GM23338 (cell line): ENCODE measurements at regions not wholly inside any gene's neighbourhood (a gene's known extent, or its start where the extent isn't known, plus 50 kb on each side); places are given as distances from the start of the nearest gene placed in this dataset.

Source experiments
- ATAC-seq: fragments of 200-7000 bp; cut with Tn5 transposase; 3 replicates; pipeline ENCODE4 v1.9.1; 2020
- DNase-seq: peaks from one replicate; pipeline ENCODE4 v3.0.0-alpha.2; 2015; ENCODE audit warnings: low spot score
- H2AFZ ChIP-seq: fragments of 200-600 bp; sonication (generic); 2 replicates; pipeline ENCODE4 v1.8.0; 2016; ENCODE audit warnings: antibody characterized with exemption, mild to moderate bottlenecking, moderate library complexity
- H3F3A ChIP-seq: fragments of 200-600 bp; sonication (generic); replicated peaks from 2 replicates; pipeline ENCODE4 v1.8.0; 2017; ENCODE audit warnings: antibody characterized with exemption, mixed run types, low read depth
- H3K27ac ChIP-seq: fragments of 200-600 bp; sonication (generic); 2 replicates; pipeline ENCODE4 v1.6.1; 2016; ENCODE audit warnings: low read depth
- H3K27me3 ChIP-seq: fragments of 200-600 bp; sonication (generic); 2 replicates; pipeline ENCODE4 v1.8.0; 2016; ENCODE audit warnings: mild to moderate bottlenecking, mixed run types, moderate library complexity; ENCODE audit not compliant: insufficient read depth
- H3K36me3 ChIP-seq: fragments of 200-600 bp; sonication (generic); 2 replicates; pipeline ENCODE4 v1.8.0; 2016; ENCODE audit warnings: mild to moderate bottlenecking; ENCODE audit not compliant: insufficient read depth
- H3K4me1 ChIP-seq: fragments of 200-600 bp; sonication (generic); 2 replicates; pipeline ENCODE4 v1.8.0; 2016; ENCODE audit warnings: mild to moderate bottlenecking, moderate library complexity; ENCODE audit not compliant: insufficient read depth
- H3K4me2 ChIP-seq: fragments of 200-600 bp; sonication (generic); 2 replicates; pipeline ENCODE4 v1.7.1; 2017; ENCODE audit warnings: mixed run types
- H3K4me3 ChIP-seq: fragments of 200-600 bp; sonication (generic); 2 replicates; pipeline ENCODE4 v1.6.1; 2016; ENCODE audit warnings: mixed run types
- H3K79me2 ChIP-seq: fragments of 200-600 bp; sonication (generic); replicated peaks from 2 replicates; pipeline ENCODE4 v1.8.0; 2017; ENCODE audit warnings: mild to moderate bottlenecking; ENCODE audit not compliant: insufficient read depth
- H3K9me2 ChIP-seq: fragments of 200-600 bp; sonication (generic); 2 replicates; pipeline ENCODE4 v1.8.0; 2017; ENCODE audit not compliant: insufficient read depth
- H4K20me1 ChIP-seq: fragments of 200-600 bp; sonication (generic); replicated peaks from 2 replicates; pipeline ENCODE4 v1.8.0; 2017; ENCODE audit warnings: mild to moderate bottlenecking; ENCODE audit not compliant: insufficient read depth
- H3K27ac Mint-ChIP-seq: 2 replicates; pipeline ENCODE4 v1.8.0; 2020; ENCODE audit warnings: inconsistent platforms, mild to moderate bottlenecking, moderate library complexity, mixed read lengths
- H3K27me3 Mint-ChIP-seq: 3 replicates; pipeline ENCODE4 v1.8.0; 2022; ENCODE audit warnings: low read depth, mild to moderate bottlenecking, moderate library complexity, mixed read lengths, inconsistent platforms; ENCODE audit not compliant: insufficient read depth, poor library complexity
- H3K36me3 Mint-ChIP-seq: 3 replicates; pipeline ENCODE4 v1.8.0; 2021; ENCODE audit warnings: low read depth, mild to moderate bottlenecking, inconsistent platforms, moderate library complexity, mixed read lengths
- H3K4me1 Mint-ChIP-seq: 3 replicates; pipeline ENCODE4 v1.8.0; 2020; ENCODE audit warnings: mild to moderate bottlenecking, inconsistent platforms, mixed read lengths
- H3K4me3 Mint-ChIP-seq: 3 replicates; pipeline ENCODE4 v1.8.0; 2021; ENCODE audit warnings: moderate library complexity, mild to moderate bottlenecking, inconsistent platforms, mixed read lengths
- H3K9me3 Mint-ChIP-seq: 3 replicates; pipeline ENCODE4 v1.8.0; 2020; ENCODE audit warnings: moderate library complexity, mild to moderate bottlenecking, inconsistent platforms, mixed read lengths
- CREB1 ChIP-seq: fragments of 250-450 bp; sonication (Bioruptor Pico); IDR thresholded peaks from 2 replicates; pipeline ENCODE4 v1.5.0; 2020; ENCODE audit warnings: low read depth, mild to moderate bottlenecking, moderate library complexity
- CTCF ChIP-seq, 2 experiments: fragments of 200-600 bp in 1 of 2; sonication (generic) in 1 of 2; conservative IDR thresholded peaks; 2 replicates each; pipeline versions ENCODE4 v1.5.1 to v1.6.1; 2016 to 2017; ENCODE audit warnings: antibody characterized with exemption in 2 of 2, low read depth in 2 of 2, mild to moderate bottlenecking in 2 of 2, moderate library complexity in 1 of 2
- ETS1 ChIP-seq: IDR thresholded peaks from 2 replicates; pipeline ENCODE4 v1.6.1; 2016; ENCODE audit warnings: antibody characterized with exemption
- EZH2 ChIP-seq: fragments of 200-600 bp; sonication (generic); IDR thresholded peaks from one replicate; pipeline ENCODE4 v1.8.0; 2017; ENCODE audit warnings: antibody characterized with exemption, mild to moderate bottlenecking, low read depth; ENCODE audit not compliant: unreplicated experiment
- EZH2phosphoT487 ChIP-seq: fragments of 200-600 bp; sonication (generic); IDR thresholded peaks from one replicate; pipeline ENCODE4 v1.8.1; 2018; ENCODE audit warnings: antibody characterized with exemption; ENCODE audit not compliant: unreplicated experiment
- JUNB ChIP-seq: IDR thresholded peaks from one replicate; pipeline ENCODE4 v1.6.1; 2016; ENCODE audit warnings: antibody characterized with exemption; ENCODE audit not compliant: unreplicated experiment
- NANOG ChIP-seq: IDR thresholded peaks from 2 replicates; pipeline ENCODE4 v1.6.1; 2016; ENCODE audit warnings: antibody characterized with exemption, borderline replicate concordance
- POLR2AphosphoS5 ChIP-seq: IDR thresholded peaks from 2 replicates; pipeline ENCODE4 v1.6.1; 2016; ENCODE audit warnings: antibody characterized with exemption, low read depth
- REST ChIP-seq: IDR thresholded peaks from one replicate; pipeline ENCODE4 v1.6.1; 2018; ENCODE audit warnings: antibody characterized with exemption; ENCODE audit not compliant: unreplicated experiment
- STAT1 ChIP-seq: IDR thresholded peaks from one replicate; pipeline ENCODE4 v1.6.1; 2016; ENCODE audit warnings: antibody characterized with exemption; ENCODE audit not compliant: unreplicated experiment
- ZNF114 ChIP-seq: fragments of 250-450 bp; sonication (Bioruptor Pico); IDR thresholded peaks from 2 replicates; pipeline ENCODE4 v1.5.0; 2020; ENCODE audit warnings: mild to moderate bottlenecking, moderate library complexity
- ZNF331 ChIP-seq: fragments of 250-450 bp; sonication (Bioruptor Pico); IDR thresholded peaks from 2 replicates; pipeline ENCODE4 v1.5.0; 2020; ENCODE audit warnings: low read depth, mild to moderate bottlenecking, moderate library complexity
- ZNF462 ChIP-seq: fragments of 250-450 bp; sonication (Bioruptor Pico); IDR thresholded peaks from 2 replicates; pipeline ENCODE4 v1.5.0; 2020; ENCODE audit warnings: mild to moderate bottlenecking, moderate library complexity

GRCh38 chr6:166752928-166753721 is 126.1 kb upstream of the RPS6KA2 start:
- H3K79me2 ChIP-seq: no peaks in the 10 kb centered on the region
- no peak overlapping the region for H3K4me3 ChIP-seq
- no peak overlapping the region for H2AFZ ChIP-seq
- H3K4me2 ChIP-seq: no peak overlapping the region
- H3K9me2 ChIP-seq: no peaks in the 10 kb centered on the region
- H3K36me3 ChIP-seq: no peaks in the 10 kb centered on the region
- 0 out of 2 replicates have a peak, but pooled peaks cover 10% of the 10 kb centered on the region for H3F3A ChIP-seq
- no peaks in the 10 kb centered on the region for H3K27me3 ChIP-seq
- no peaks in the 10 kb centered on the region for H3K36me3 Mint-ChIP-seq
- no peak overlapping the region for H3K27ac Mint-ChIP-seq
- DNase-seq (no peak), ATAC-seq (no peak)
- H3K4me1 Mint-ChIP-seq: peaks cover 47% of the 10 kb centered on the region
- H3K27me3 Mint-ChIP-seq: peaks cover 19% of the 10 kb centered on the region
- no peaks in the 10 kb centered on the region; the same call in 1 of the 2 replicates for H4K20me1 ChIP-seq
- peaks cover 36% of the 10 kb centered on the region for H3K4me1 ChIP-seq
- H3K9me3 Mint-ChIP-seq: no peaks in the 10 kb centered on the region
- no peak overlapping the region for H3K4me3 Mint-ChIP-seq
- TF ChIP-seq STAT1 (no peak), ETS1 (no peak), EZH2 (no peak), ZNF462 (no peak), POLR2AphosphoS5 (no peak), NANOG (no peak), REST (no peak), CREB1 (CRISPR knock-in tag) (no peak), CTCF (conservative IDR thresholded peaks at IDR 0.05; ENCODE audit: low read depth in 2 of 2) (no peak), EZH2phosphoT487 (no peak), JUNB (no peak), ZNF331 (CRISPR knock-in tag) (no peak), ZNF114 (CRISPR knock-in tag) (no peak)
- H3K27ac ChIP-seq: no peak overlapping the region
